ENCODE measurements at regions not wholly inside any gene's neighbourhood (a gene's known extent, or its start where the extent isn't known, plus 50 kb on each side); places are given as distances from the start of the nearest gene placed in this dataset.

- no peaks in the 10 kb centered on the region for H3K36me3 ChIP-seq (replicated peaks; ENCODE audit: insufficient read depth, low read length)
- no peaks in the 10 kb centered on the region for H3K9me2 ChIP-seq (replicated peaks; ENCODE audit: insufficient read depth, low read length)
- H3K27ac ChIP-seq (ENCODE audit: low read length) = no peak overlapping the region
- no peaks in the 10 kb centered on the region for H3K9me3 ChIP-seq (replicated peaks; ENCODE audit: insufficient read depth, low read length)
- H3K79me2 ChIP-seq (ENCODE audit: low read length) = no peaks in the 10 kb centered on the region
- DNase-seq = peak; percentile 10
- H3K9ac ChIP-seq (ENCODE audit: low read length) = no peak overlapping the region
- no peak overlapping the region for H3K4me2 ChIP-seq (ENCODE audit: low read depth, low read length)
- H2AFZ ChIP-seq (ENCODE audit: low read length) = no peak overlapping the region
- no peaks in the 10 kb centered on the region for H3K27me3 ChIP-seq (replicated peaks; ENCODE audit: insufficient read depth, low read length)
- no peaks in the 10 kb centered on the region for H4K20me1 ChIP-seq (ENCODE audit: insufficient read depth, low read length)
- H3F3A ChIP-seq (ENCODE audit: insufficient read depth, low read length) = no peaks in the 10 kb centered on the region
- no peak overlapping the region for H3K4me3 ChIP-seq (ENCODE audit: low read length)
- H3K4me1 ChIP-seq (ENCODE audit: low read length) = no peaks in the 10 kb centered on the region
- TF ChIP-seq EZH2phosphoT487 (IDR thresholded peaks at IDR 0.05; ENCODE audit: low read length) (no peak), EZH2 (optimal IDR thresholded peaks at IDR 0.05; ENCODE audit: low read depth, low read length) (no peak)
- TF ChIP-seq, protein P1, sequence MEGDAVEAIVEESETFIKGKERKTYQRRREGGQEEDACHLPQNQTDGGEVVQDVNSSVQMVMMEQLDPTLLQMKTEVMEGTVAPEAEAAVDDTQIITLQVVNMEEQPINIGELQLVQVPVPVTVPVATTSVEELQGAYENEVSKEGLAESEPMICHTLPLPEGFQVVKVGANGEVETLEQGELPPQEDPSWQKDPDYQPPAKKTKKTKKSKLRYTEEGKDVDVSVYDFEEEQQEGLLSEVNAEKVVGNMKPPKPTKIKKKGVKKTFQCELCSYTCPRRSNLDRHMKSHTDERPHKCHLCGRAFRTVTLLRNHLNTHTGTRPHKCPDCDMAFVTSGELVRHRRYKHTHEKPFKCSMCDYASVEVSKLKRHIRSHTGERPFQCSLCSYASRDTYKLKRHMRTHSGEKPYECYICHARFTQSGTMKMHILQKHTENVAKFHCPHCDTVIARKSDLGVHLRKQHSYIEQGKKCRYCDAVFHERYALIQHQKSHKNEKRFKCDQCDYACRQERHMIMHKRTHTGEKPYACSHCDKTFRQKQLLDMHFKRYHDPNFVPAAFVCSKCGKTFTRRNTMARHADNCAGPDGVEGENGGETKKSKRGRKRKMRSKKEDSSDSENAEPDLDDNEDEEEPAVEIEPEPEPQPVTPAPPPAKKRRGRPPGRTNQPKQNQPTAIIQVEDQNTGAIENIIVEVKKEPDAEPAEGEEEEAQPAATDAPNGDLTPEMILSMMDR (IDR thresholded peaks at IDR 0.05; ENCODE audit: low read length) = no peak
These were observed 1075.3 kb downstream of the ADGRL3 start for GRCh38 chr4:62275470-62275869.

DNA sequence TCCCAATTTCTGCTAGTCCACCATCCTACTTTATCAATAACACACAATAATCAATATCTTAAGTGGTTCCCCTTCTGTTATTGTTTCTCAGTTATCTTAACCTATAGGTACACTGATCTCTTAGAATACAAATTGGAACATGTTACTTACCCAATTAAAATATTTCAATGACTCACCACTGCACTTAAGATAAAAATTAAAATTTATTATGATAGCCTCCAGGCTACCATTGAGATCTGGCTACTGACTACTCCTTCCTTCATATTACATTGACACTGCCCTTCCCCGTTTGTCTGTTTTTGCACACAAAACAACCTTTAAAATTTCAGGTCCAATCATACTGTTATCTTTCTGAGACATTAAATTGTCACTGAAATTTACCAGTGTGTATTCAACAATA lies 1074.7 kb downstream of the ADGRL3 start:
- Histone ChIP-seq H3F3A (ENCODE audit: insufficient read depth, low read length) (no peaks in the 10 kb centered on the region), H3K9me2 (replicated peaks; ENCODE audit: insufficient read depth, low read length) (no peaks in the 10 kb centered on the region), H3K9ac (ENCODE audit: low read length) (no peak overlapping the region), H3K36me3 (replicated peaks; ENCODE audit: insufficient read depth, low read length) (no peaks in the 10 kb centered on the region), H3K27me3 (replicated peaks; ENCODE audit: insufficient read depth, low read length) (no peaks in the 10 kb centered on the region), H3K4me1 (ENCODE audit: low read length) (no peaks in the 10 kb centered on the region), H4K20me1 (ENCODE audit: insufficient read depth, low read length) (no peaks in the 10 kb centered on the region), H3K9me3 (replicated peaks; ENCODE audit: insufficient read depth, low read length) (no peaks in the 10 kb centered on the region), H3K27ac (ENCODE audit: low read length) (no peak overlapping the region), H3K79me2 (ENCODE audit: low read length) (no peaks in the 10 kb centered on the region), H2AFZ (ENCODE audit: low read length) (no peak overlapping the region), H3K4me3 (ENCODE audit: low read length) (no peak overlapping the region), H3K4me2 (ENCODE audit: low read depth, low read length) (no peak overlapping the region)
- TF ChIP-seq EZH2phosphoT487 (IDR thresholded peaks at IDR 0.05; ENCODE audit: low read length) (no peak), EZH2 (optimal IDR thresholded peaks at IDR 0.05; ENCODE audit: low read depth, low read length) (no peak)
- TF ChIP-seq, protein P1 (IDR thresholded peaks at IDR 0.05; ENCODE audit: low read length) = no peak
- DNase-seq = no peak

DNA sequence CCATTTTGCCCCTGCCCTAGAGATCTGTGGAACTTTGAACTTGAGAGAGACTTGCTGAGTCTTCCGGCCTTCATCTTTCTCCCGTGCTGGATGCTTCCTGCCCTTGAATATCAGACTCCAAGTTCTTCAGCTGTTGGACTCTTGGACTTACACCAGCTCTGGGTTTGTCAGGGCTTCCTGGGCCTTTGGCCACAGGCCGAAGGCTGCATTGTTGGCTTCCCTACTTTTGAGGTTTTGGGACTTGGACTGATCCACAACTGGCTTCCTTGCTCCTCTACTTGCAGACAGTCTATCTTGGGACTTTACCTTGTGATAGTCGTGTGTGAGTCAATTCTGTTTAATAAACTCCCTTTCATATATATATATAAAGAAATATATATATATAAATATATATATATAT lies 1071.0 kb downstream of the ADGRL3 start:
- no peak overlapping the region for H2AFZ ChIP-seq (ENCODE audit: low read length)
- no peaks in the 10 kb centered on the region for H3K9me3 ChIP-seq (replicated peaks; ENCODE audit: insufficient read depth, low read length)
- no peak overlapping the region for H3K4me3 ChIP-seq (ENCODE audit: low read length)
- H3K79me2 ChIP-seq (ENCODE audit: low read length) = no peaks in the 10 kb centered on the region
- H3K4me2 ChIP-seq (ENCODE audit: low read depth, low read length) = no peak overlapping the region
- H3K9me2 ChIP-seq (replicated peaks; ENCODE audit: insufficient read depth, low read length) = no peaks in the 10 kb centered on the region
- no peaks in the 10 kb centered on the region for H4K20me1 ChIP-seq (ENCODE audit: insufficient read depth, low read length)
- no peaks in the 10 kb centered on the region for H3F3A ChIP-seq (ENCODE audit: insufficient read depth, low read length)
- no peak for TF ChIP-seq EZH2 (optimal IDR thresholded peaks at IDR 0.05; ENCODE audit: low read depth, low read length)
- TF ChIP-seq, protein P1 (IDR thresholded peaks at IDR 0.05; ENCODE audit: low read length) = no peak
- TF ChIP-seq EZH2phosphoT487 (IDR thresholded peaks at IDR 0.05; ENCODE audit: low read length) = no peak
- no peak for DNase-seq
- H3K9ac ChIP-seq (ENCODE audit: low read length) = no peak overlapping the region
- no peak overlapping the region for H3K27ac ChIP-seq (ENCODE audit: low read length)
- H3K36me3 ChIP-seq (replicated peaks; ENCODE audit: insufficient read depth, low read length) = no peaks in the 10 kb centered on the region
- no peaks in the 10 kb centered on the region for H3K27me3 ChIP-seq (replicated peaks; ENCODE audit: insufficient read depth, low read length)
- no peaks in the 10 kb centered on the region for H3K4me1 ChIP-seq (ENCODE audit: low read length)
